Stimulated activated effector memory CD8-positive, alpha-beta T cell treated with anti-CD3 and anti-CD28 coated beads, Interleukin-12 subunit alpha, Interleukin-12 subunit beta, amount 100 ng/mL, for 72 hours (primary cell): ENCODE measurements at regions not wholly inside any gene's neighbourhood (a gene's known extent, or its start where the extent isn't known, plus 50 kb on each side); places are given as distances from the start of the nearest gene placed in this dataset.

Experiments
- ATAC-seq: fragments of 150-1000 bp; cut with Tn5 transposase; 2 replicates; pipeline ENCODE4 v1.10.0; 2021
- DNase-seq, 2 donors: peaks; one replicate each; pipeline ENCODE4 v3.0.0; 2021 to 2022; ENCODE audit warnings: low spot score in 2 of 2
- H3K27ac Mint-ChIP-seq: one replicate; pipeline ENCODE4 v1.8.0; 2022; ENCODE audit warnings: mild to moderate bottlenecking, mixed read lengths
- H3K36me3 Mint-ChIP-seq: one replicate; pipeline ENCODE4 v1.8.0; 2022; ENCODE audit warnings: mild to moderate bottlenecking, mixed read lengths
- H3K4me1 Mint-ChIP-seq: one replicate; pipeline ENCODE4 v1.8.0; 2022; ENCODE audit warnings: mixed read lengths
- H3K4me3 Mint-ChIP-seq: one replicate; pipeline ENCODE4 v1.8.0; 2022; ENCODE audit warnings: mild to moderate bottlenecking, mixed read lengths
- H3K9me3 Mint-ChIP-seq: one replicate; pipeline ENCODE4 v1.8.0; 2022; ENCODE audit warnings: mixed read lengths

- peak; percentile 19 for ATAC-seq
- H3K36me3 Mint-ChIP-seq, result no peaks in the 10 kb centered on the region
- peaks cover 14% of the 10 kb centered on the region for H3K4me1 Mint-ChIP-seq
- H3K4me3 Mint-ChIP-seq, result no peak overlapping the region
- no peaks in the 10 kb centered on the region for H3K9me3 Mint-ChIP-seq
- peak in 1 of 2 donors; percentile 42 for DNase-seq
- no peak overlapping the region for H3K27ac Mint-ChIP-seq
Measured at GRCh38 chr2:239864247-239865058, 160.7 kb downstream of the NDUFA10 start.

GRCh38 chr2:239862613-239863012, 162.5 kb downstream of the NDUFA10 start:
- peak in 1 of 2 donors; percentile 22 for DNase-seq
- ATAC-seq, result no peak
- H3K9me3 Mint-ChIP-seq, result no peaks in the 10 kb centered on the region
- H3K27ac Mint-ChIP-seq, result no peak overlapping the region
- H3K4me3 Mint-ChIP-seq, result no peak overlapping the region
- H3K4me1 Mint-ChIP-seq, result peaks cover 14% of the 10 kb centered on the region
- H3K36me3 Mint-ChIP-seq, result no peaks in the 10 kb centered on the region

- Mint-ChIP-seq H3K9me3 (no peaks in the 10 kb centered on the region), H3K36me3 (no peaks in the 10 kb centered on the region), H3K4me1 (peaks cover 14% of the 10 kb centered on the region), H3K27ac (no peak overlapping the region), H3K4me3 (no peak overlapping the region)
- ATAC-seq (no peak), DNase-seq (peak in 1 of 2 donors; percentile 33)
Measured at GRCh38 chr2:239858179-239858578, 167.0 kb downstream of the NDUFA10 start.

- Mint-ChIP-seq H3K9me3 (no peaks in the 10 kb centered on the region), H3K4me3 (no peak overlapping the region), H3K27ac (no peak overlapping the region), H3K36me3 (no peaks in the 10 kb centered on the region), H3K4me1 (peaks cover 13% of the 10 kb centered on the region)
- DNase-seq (peak in 1 of 2 donors; percentile 17), ATAC-seq (no peak)
Measured at GRCh38 chr2:239857591-239857990, 167.6 kb downstream of the NDUFA10 start.

- no peak for ATAC-seq
- Mint-ChIP-seq H3K36me3 (no peaks in the 10 kb centered on the region), H3K4me1 (peaks cover 5% of the 10 kb centered on the region), H3K9me3 (no peaks in the 10 kb centered on the region), H3K4me3 (no peak overlapping the region), H3K27ac (no peak overlapping the region)
- DNase-seq, result peak in 1 of 2 donors; percentile 18
Measured at GRCh38 chr2:239856620-239857285, 168.4 kb downstream of the NDUFA10 start.

- Mint-ChIP-seq H3K4me1 (no peaks in the 10 kb centered on the region), H3K27ac (no peak overlapping the region), H3K36me3 (no peaks in the 10 kb centered on the region), H3K9me3 (peaks cover 4% of the 10 kb centered on the region), H3K4me3 (no peak overlapping the region)
- DNase-seq, result peak in 1 of 2 donors; percentile 25
- no peak for ATAC-seq
Measured at GRCh38 chr2:239855863-239856587, 169.1 kb downstream of the NDUFA10 start.

GRCh38 chr2:239854596-239854995, 170.5 kb downstream of the NDUFA10 start:
- H3K36me3 Mint-ChIP-seq, result no peaks in the 10 kb centered on the region
- DNase-seq (peak in 1 of 2 donors; percentile 2), ATAC-seq (no peak)
- no peak overlapping the region for H3K4me3 Mint-ChIP-seq
- H3K9me3 Mint-ChIP-seq, result peaks cover 8% of the 10 kb centered on the region
- no peak overlapping the region for H3K27ac Mint-ChIP-seq
- no peaks in the 10 kb centered on the region for H3K4me1 Mint-ChIP-seq

- H3K36me3 Mint-ChIP-seq, result no peaks in the 10 kb centered on the region
- no peak overlapping the region for H3K27ac Mint-ChIP-seq
- no peak for ATAC-seq
- H3K9me3 Mint-ChIP-seq, result peaks cover 10% of the 10 kb centered on the region
- peak in 1 of 2 donors; percentile 15 for DNase-seq
- no peaks in the 10 kb centered on the region for H3K4me1 Mint-ChIP-seq
- H3K4me3 Mint-ChIP-seq, result no peak overlapping the region
Measured at GRCh38 chr2:239853706-239854327, 171.3 kb downstream of the NDUFA10 start.

GRCh38 chr2:239853121-239853520, 172.0 kb downstream of the NDUFA10 start:
- H3K9me3 Mint-ChIP-seq, result peaks cover 10% of the 10 kb centered on the region

GRCh38 chr2:239852272-239852671, 172.9 kb downstream of the NDUFA10 start:
- H3K36me3 Mint-ChIP-seq, result no peaks in the 10 kb centered on the region
- peaks cover 2% of the 10 kb centered on the region for H3K4me1 Mint-ChIP-seq
- peak in 1 of 2 donors; percentile 17 for DNase-seq
- H3K9me3 Mint-ChIP-seq, result peaks cover 10% of the 10 kb centered on the region
- H3K4me3 Mint-ChIP-seq, result no peak overlapping the region
- ATAC-seq, result no peak
- H3K27ac Mint-ChIP-seq, result no peak overlapping the region

More at GRCh38 chr2:239853121-239853520, 172.0 kb downstream of the NDUFA10 start:
- no peak overlapping the region for H3K4me3 Mint-ChIP-seq
- ATAC-seq, result no peak
- no peaks in the 10 kb centered on the region for H3K4me1 Mint-ChIP-seq
- DNase-seq, result peak in 1 of 2 donors; percentile 8
- H3K27ac Mint-ChIP-seq, result no peak overlapping the region
- H3K36me3 Mint-ChIP-seq, result no peaks in the 10 kb centered on the region

- peak in 1 of 2 donors; percentile 20 for DNase-seq
- H3K4me1 Mint-ChIP-seq, result peaks cover 18% of the 10 kb centered on the region
- peak overlapping the region; percentile 58 for H3K27ac Mint-ChIP-seq
- H3K4me3 Mint-ChIP-seq, result no peak overlapping the region
- no peak for ATAC-seq
- peaks cover 18% of the 10 kb centered on the region for H3K9me3 Mint-ChIP-seq
- no peaks in the 10 kb centered on the region for H3K36me3 Mint-ChIP-seq
Measured at GRCh38 chr2:239846789-239847676, 178.1 kb downstream of the NDUFA10 start.

GRCh38 chr2:239845968-239846367, 179.2 kb downstream of the NDUFA10 start:
- no peaks in the 10 kb centered on the region for H3K36me3 Mint-ChIP-seq

GRCh38 chr2:239839306-239839705, 185.8 kb downstream of the NDUFA10 start:
- no peak overlapping the region for H3K4me3 Mint-ChIP-seq
- DNase-seq (peak in 1 of 2 donors; percentile 37), ATAC-seq (no peak)
- H3K4me1 Mint-ChIP-seq, result no peaks in the 10 kb centered on the region
- H3K36me3 Mint-ChIP-seq, result no peaks in the 10 kb centered on the region
- H3K27ac Mint-ChIP-seq, result no peak overlapping the region
- no peaks in the 10 kb centered on the region for H3K9me3 Mint-ChIP-seq

More at GRCh38 chr2:239845968-239846367, 179.2 kb downstream of the NDUFA10 start:
- peak overlapping the region; percentile 32 for H3K27ac Mint-ChIP-seq
- DNase-seq, result no peak
- H3K4me3 Mint-ChIP-seq, result no peak overlapping the region
- ATAC-seq, result no peak
- H3K9me3 Mint-ChIP-seq, result peaks cover 14% of the 10 kb centered on the region
- H3K4me1 Mint-ChIP-seq, result peaks cover 18% of the 10 kb centered on the region
